T-helper 1 cell treated with Interleukin-12 subunit alpha and Interleukin-12 subunit beta and Interleukin-4 antibody, amounts not matched to agents 30 ng/mL and 1 ng/mL, for 36 hours (primary cell): ENCODE measurements at regions not wholly inside any gene's neighbourhood (a gene's known extent, or its start where the extent isn't known, plus 50 kb on each side); places are given as distances from the start of the nearest gene placed in this dataset.

Source experiments
- intact Hi-C: fragments of 100-400 bp; cut with micrococcal nuclease; formaldehyde crosslinking; loops from one replicate; pipeline ENCODE4 v1.15.1; 2024

DNA sequence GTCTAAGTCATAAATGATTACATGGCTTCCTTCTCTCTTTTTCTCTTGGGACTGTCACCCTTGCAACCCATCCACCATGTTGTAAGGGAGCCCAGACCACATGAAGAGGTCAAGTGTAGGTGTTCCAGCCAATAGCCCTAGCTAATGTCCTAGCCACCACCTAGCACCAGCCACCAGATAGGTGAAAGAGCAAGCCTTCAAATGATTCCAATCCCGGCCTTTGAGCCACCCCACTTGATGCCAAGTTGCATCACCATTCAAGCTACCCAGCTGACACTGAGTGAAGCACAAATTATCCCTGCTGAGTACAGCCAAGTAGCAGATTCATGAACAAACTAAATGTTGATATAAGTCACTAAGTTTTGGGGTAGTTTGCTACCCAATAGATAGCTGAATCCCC lies 274.3 kb downstream of the BCOR start:
- intact Hi-C loops = no loop called here

DNA sequence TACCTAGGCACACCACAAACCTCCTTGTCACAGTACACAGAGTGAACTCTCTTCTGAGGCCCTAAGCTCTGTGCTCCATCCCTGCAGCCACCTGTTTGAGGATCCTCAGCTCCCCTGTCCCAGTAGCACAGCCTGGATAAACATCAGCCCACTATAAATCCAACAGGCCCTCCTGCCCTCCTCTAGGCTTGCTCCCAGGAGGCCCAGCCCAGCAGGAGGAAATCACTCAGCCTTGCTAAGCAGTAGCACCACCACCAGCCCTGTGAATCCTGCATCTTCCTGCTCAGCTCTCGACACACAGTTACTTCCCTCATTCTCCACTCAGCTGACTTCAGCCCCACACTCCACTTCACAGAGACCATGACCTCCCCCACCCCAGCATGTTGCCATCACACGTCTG lies 273.9 kb downstream of the BCOR start:
- intact Hi-C loops = no loop called here

- intact Hi-C loops = no loop called here
These were observed 270.8 kb downstream of the BCOR start for GRCh38 chrX:39826813-39827543.

DNA sequence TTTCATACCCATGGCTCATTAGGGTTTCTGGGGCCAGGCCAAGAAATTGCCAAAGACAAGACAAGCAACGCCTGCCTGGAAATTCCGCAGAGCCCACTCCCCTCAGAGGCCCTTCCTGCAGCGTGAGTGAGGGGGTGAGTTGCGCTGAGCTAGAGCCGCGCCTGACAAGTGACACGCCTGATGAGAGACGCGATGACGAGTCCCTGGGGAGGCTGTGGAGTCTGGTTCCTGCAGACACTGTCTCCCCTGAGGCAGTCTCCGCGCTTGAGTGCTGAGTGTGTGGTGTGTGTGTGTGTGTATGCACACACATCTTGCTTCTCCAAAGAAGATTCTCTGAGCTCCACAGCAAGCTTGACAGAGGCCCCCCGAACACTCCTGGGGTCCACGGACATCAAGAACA lies 269.8 kb downstream of the BCOR start:
- intact Hi-C loops = no loop called here

GRCh38 chrX:39828971-39829370 lies 268.8 kb downstream of the BCOR start:
- intact Hi-C loops = no loop called here

DNA sequence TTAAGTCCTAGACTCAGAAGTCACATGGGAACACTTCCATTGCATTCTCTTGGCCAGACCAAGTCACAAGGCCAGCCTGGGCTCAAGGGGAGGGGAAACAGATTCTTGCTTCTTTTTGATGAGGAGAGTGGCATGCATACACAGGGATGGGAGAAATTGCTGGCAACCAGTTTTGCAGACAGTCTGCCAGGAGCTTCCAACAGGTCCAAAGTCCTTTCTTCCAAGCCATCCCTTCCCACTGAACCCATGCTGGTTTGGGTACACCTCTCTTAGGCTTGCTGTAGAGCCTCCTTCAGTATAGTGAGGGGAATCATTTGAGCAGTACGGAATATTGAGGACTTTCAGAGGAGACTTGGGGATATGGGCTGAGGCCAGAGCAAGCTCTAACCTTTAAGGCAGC lies 267.8 kb downstream of the BCOR start:
- intact Hi-C loops = no loop called here

DNA sequence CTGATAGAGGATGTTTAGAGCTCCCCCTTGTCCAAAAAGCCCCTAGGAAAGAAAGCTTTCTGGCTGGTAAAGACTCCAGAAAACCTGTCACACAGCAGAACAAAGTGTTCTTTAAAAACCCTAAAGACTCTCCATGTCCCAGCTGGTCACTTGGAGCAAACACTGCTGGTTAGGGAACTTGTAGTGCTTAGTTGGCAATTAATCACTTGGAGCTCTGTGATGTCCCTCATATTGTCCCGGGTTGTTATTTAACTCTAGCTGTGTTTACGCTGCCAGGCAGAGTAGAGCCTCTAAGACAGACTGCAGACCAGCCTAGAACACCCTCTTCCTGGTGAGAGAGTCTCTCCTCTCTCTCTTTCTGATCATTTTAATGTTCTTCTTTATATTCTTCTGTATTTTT lies 267.3 kb downstream of the BCOR start:
- intact Hi-C loops = no loop called here

- intact Hi-C loops = no loop called here
These were observed 265.5 kb downstream of the BCOR start for GRCh38 chrX:39832211-39832610.

DNA sequence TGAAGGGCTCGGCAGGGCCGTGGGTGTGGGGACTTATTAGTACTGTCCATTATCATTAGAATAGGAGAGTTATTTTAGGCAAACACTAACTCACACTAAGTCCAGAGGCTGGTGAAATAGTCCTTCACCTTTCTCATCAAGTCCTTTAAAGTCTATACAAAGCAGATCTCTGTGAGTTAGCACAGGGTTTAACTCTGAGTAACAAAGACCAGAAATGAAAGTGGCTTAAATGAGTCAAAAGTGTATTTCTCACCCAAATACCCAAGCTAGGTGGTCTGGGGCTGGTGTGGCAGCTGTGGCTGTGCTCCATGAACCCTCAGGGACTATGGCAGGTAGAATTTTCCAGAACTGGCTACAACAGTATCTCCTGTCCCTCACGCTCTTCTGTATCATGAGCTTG lies 263.2 kb downstream of the BCOR start:
- intact Hi-C loops = no loop called here

DNA sequence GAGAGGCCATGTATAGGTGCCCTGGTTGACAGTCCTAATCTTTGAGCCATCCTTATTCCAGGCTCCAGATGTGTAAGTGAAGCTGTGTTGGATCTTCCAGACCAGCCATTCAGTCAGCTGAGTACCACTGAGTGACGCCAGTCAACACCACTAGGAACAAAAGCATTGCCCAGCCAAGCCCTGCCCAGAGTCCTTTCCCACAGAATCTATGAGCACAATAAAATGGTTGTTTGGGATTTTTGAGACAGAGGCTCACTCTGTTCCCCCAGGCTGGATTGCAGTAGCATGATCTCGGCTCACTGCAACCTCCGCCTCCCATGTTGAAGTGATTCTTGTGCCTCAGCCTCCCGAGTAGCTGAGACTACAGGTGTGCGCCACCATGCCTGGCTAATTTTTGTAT lies 262.5 kb downstream of the BCOR start:
- intact Hi-C loops = no loop called here

DNA sequence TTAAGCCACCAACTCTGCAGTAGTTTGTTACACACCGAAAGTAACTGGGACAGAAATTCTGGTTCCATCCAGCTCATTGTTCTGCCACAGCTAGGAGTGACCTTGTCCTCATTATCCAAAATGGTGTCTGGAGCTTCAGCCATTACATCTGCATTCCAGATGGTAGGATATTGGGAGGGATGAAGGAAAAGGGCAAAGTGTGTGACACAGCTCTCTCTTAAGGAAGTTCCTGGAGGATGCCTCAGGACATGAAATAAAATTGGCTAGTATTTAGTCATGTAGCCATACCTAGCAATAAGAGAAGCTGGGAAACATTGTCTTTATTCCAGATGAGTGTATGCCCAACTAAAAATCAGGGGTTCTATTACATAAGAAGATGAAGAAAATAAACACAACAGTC lies 262.0 kb downstream of the BCOR start:
- intact Hi-C loops = no loop called here

DNA sequence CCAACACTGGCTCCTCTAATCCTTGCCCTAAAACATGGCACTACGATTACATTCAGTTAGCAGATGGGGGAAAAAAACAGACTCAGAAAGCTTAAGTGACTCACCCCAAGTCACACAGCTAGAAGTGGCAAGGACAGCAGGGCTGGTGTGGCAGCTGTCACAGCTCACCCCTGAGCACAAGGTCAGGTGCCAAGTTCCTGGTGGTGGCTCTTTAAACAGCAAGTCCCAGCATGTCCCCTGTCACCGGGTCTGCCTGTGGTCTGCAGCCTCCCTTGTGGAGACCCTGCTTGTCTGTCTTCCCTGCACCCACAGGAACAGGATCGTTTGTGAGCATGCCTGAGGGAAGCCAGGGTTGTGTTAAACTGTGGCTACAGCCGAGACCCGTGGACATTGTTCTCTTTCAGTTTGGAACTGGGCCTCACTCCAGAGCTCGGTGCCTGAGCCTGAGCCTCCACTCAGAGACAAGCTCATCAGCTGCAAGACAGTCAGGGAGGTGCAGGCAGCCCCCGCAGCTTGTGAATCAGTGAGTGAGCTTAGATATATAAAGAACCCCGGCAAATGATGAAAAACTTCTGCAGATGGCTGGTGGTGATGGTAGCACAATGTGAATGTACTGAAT lies 260.8 kb downstream of the BCOR start:
- intact Hi-C loops = no loop called here

DNA sequence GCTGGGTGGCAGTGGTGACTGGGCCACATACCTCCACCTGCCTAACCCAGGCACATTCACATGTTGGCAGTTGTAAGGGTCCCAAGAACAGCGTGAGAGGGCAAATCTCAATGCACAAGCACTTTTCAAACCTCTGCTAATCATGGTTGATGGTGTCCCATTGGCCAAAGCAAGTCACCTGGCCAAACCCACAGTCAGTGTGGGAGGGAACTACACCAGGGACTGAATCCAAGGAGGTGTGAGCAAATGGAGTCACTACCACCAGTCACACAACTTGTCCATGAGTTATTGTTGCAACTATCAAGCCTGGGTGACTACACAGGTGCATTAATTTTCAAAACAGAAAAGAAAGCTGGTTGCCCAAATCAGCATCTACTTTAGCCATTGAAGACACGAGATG lies 260.1 kb downstream of the BCOR start:
- intact Hi-C loops = no loop called here

DNA sequence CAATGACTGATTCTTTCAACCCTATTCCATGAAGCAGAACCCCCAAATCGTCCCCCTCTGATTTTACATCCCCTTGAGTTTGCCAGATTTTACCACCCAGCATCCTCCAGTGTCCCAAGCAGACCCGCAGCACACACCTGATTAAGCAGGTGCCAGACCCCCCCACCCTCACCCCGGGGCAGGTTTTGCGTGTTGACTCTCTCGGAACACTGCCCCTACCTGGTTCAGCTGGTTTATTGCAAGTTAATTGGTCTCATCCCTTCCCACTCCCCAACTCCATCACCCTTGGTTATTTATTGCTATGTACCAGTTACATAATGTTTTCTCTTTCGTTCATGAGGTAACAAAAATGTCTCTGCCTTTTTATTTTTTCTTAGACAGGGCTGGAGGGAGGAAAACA lies 258.4 kb downstream of the BCOR start:
- intact Hi-C loops = no loop called here

DNA sequence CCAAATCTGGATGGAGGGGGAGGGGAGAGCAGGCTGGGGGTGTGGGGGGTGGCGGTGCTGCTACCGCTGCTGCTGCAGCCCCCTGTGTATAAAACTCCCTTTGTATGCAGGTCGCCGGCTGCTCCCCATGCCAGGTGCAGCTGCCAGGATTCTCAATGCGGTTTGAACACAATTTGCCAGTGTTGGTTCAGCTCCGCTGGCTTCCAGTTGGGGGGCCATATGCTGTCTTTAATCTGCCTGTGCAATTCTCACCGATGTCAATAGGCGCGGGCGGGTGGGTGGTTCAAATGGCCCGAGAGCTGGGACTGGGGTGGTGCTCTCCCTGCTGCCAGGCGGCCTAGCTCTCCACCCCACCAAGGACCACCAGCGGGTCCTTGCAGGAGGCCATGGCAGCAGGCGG lies 257.6 kb downstream of the BCOR start:
- intact Hi-C loops = no loop called here

- intact Hi-C loops = no loop called here
These were observed 257.1 kb downstream of the BCOR start for GRCh38 chrX:39840581-39841093.

DNA sequence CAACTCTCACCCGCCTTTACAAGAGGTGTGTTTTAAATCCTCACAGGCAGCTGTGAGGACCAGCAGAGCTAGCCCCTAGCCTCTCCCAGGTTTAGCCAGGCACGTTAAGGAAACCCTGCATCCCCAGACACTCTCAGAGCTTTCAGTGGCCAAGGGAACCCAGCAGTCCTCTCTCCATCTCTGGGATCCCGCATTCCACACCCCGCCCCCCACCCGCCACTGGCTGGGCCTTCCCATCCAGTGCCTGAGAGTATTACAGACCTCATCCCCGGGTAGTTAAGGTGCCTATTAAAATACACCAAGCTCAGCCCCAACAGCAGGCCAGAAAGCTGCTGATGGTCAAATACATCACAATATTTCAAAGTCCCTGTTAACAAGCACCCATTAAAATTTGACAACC lies 256.2 kb downstream of the BCOR start:
- intact Hi-C loops = no loop called here

GRCh38 chrX:39842281-39842973 lies 255.3 kb downstream of the BCOR start:
- intact Hi-C loops = no loop called here

- intact Hi-C loops = no loop called here
These were observed 254.4 kb downstream of the BCOR start for GRCh38 chrX:39843318-39843717.

- intact Hi-C loops = no loop called here
These were observed 252.5 kb downstream of the BCOR start for GRCh38 chrX:39845233-39845632.

DNA sequence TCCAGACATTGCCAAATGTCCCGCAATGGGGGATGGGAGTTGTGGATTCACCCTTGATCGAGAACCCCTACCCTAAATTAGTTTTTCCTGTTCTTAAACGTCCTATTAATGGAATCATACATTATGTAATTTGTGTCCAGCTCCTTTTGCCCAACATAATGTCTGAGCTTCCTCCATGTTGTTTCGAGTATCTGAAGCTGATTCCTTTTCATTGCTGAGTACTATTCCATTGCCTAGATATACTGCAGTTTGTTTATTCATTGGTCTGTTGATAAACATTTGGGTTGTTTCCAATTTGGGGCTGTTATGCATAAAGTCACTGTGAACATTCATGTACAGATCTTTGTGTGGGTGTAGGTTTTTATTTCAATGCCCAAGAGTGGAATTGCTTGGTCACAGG lies 251.3 kb downstream of the BCOR start:
- intact Hi-C loops = no loop called here

DNA sequence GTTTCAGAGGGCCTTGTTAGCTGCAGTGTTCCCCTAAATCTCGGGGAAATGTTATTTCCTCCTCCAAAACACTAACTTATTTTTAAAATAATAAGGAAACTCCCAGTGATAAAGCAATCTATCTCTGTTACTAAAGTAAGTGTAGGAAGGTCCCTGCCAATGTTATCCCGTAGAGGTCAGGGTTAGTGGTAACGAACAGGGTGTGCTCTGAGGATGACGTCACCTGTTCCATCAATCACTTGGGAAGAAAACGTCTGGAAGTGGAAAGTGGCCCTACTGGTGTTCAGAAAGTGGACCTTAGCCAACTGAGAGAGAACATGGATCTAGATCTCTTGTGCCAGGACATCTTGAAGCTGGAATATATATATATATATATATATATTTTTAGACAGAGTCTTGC lies 249.5 kb downstream of the BCOR start:
- intact Hi-C loops = no loop called here

DNA sequence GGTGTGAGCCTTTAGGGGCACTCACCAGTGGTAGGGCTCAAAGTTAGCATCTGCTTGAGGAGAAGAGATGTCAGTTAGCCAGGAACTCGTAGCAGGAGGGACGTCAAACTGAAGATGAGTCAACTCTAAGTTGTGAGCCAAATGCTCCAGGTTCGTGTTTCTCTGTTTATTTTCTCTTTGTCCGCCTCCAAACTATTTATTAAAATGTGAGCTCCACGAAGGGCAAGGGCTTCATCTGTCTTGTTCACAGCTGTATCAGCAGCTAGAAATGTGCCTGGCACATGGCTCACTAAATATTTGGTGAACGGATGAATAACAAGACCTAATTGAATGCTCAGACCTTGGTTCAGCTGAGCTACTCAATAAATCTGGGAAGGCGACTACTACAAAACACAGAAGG lies 248.9 kb downstream of the BCOR start:
- intact Hi-C loops = no loop called here
